ENCODE measurements at regions not wholly inside any gene's neighbourhood (a gene's known extent, or its start where the extent isn't known, plus 50 kb on each side); places are given as distances from the start of the nearest gene placed in this dataset.
A peak's percentile ranks its signal among the peaks of the same experiment; 100 is the strongest.

DNA sequence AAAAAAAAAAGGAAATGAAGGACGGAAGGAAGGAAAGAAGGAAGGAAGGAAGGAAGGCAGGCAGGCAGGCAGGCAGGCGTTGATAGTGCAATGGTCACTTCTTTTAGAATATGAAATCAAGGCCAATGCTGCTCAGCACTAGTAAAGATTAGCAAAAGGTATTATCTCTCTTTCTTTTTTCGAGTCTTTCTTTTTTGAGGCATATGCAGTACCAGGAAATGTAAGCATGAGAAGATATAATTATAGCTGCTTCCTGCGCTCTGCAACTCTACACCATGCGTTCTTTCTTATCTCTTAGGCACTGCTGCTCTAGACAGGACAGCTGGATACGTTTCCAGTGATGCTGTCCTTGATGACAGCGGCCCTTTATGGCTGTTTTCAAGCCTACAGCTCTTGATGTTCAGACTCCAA is 1512.5 kb upstream of the B3GALT2 start (continued):
- TF ChIP-seq, protein P1, sequence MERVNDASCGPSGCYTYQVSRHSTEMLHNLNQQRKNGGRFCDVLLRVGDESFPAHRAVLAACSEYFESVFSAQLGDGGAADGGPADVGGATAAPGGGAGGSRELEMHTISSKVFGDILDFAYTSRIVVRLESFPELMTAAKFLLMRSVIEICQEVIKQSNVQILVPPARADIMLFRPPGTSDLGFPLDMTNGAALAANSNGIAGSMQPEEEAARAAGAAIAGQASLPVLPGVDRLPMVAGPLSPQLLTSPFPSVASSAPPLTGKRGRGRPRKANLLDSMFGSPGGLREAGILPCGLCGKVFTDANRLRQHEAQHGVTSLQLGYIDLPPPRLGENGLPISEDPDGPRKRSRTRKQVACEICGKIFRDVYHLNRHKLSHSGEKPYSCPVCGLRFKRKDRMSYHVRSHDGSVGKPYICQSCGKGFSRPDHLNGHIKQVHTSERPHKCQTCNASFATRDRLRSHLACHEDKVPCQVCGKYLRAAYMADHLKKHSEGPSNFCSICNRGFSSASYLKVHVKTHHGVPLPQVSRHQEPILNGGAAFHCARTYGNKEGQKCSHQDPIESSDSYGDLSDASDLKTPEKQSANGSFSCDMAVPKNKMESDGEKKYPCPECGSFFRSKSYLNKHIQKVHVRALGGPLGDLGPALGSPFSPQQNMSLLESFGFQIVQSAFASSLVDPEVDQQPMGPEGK (CRISPR knock-in tag; IDR thresholded peaks at IDR 0.05; ENCODE audit: borderline replicate concordance) = no peak
- TF ChIP-seq ZNF239 (CRISPR knock-in tag; IDR thresholded peaks at IDR 0.05) (no peak), ZBTB17 (CRISPR knock-in tag; IDR thresholded peaks at IDR 0.05) (no peak), CBX5 (IDR thresholded peaks at IDR 0.05; ENCODE audit: borderline replicate concordance, low read depth) (no peak), GABPB1 (CRISPR knock-in tag; IDR thresholded peaks at IDR 0.05) (peak; percentile 36; the same call in 1 of the 2 replicates), TFAM (CRISPR knock-in tag; conservative IDR thresholded peaks at IDR 0.05) (no peak), WHSC1 (IDR thresholded peaks at IDR 0.05; ENCODE audit: low read length) (no peak), FOXK2 (conservative IDR thresholded peaks at IDR 0.05 in 1 of 2, IDR thresholded peaks at IDR 0.05 in 1 of 2; ENCODE audit: low read depth in 2 of 2) (peak; percentile 29 to 38; a peak in 1 of 4 replicates), PML (IDR thresholded peaks at IDR 0.05; ENCODE audit: low read length) (peak; percentile 60), CHD4 (IDR thresholded peaks at IDR 0.05; ENCODE audit: insufficient read depth, insufficient replicate concordance, low read depth, low read length, poor library complexity, severe bottlenecking) (no peak), ELF2 (CRISPR knock-in tag; IDR thresholded peaks at IDR 0.05) (no peak), MYBL2 (IDR thresholded peaks at IDR 0.05; ENCODE audit: low read depth) (no peak), MYBL2 (CRISPR knock-in tag; IDR thresholded peaks at IDR 0.05; ENCODE audit: borderline replicate concordance) (no peak), ZNF785 (CRISPR knock-in tag; IDR thresholded peaks at IDR 0.05) (no peak), PHF8 (IDR thresholded peaks at IDR 0.05; ENCODE audit: borderline replicate concordance, low read length) (no peak), KLF13 (tag; IDR thresholded peaks at IDR 0.05; ENCODE audit: borderline replicate concordance, low read depth) (no peak), MAFG (tag; conservative IDR thresholded peaks at IDR 0.05) (0 out of 2 replicates have a peak, but pooled peaks have one; percentile 4), ZFX (CRISPR knock-in tag; IDR thresholded peaks at IDR 0.05) (no peak), GABPA (tag; conservative IDR thresholded peaks at IDR 0.05; ENCODE audit: low read depth) (peak; percentile 27; the same call in 1 of the 2 replicates), NCOA4 (IDR thresholded peaks at IDR 0.05; ENCODE audit: partially characterized antibody) (no peak), SUPT5H (IDR thresholded peaks at IDR 0.05) (no peak), HDAC1 (IDR thresholded peaks at IDR 0.05) (peak in 1 of 2 experiments; percentile 76; a peak in 2 of 4 replicates), TSC22D4 (tag; IDR thresholded peaks at IDR 0.05) (no peak)
- TF ChIP-seq, protein P2, sequence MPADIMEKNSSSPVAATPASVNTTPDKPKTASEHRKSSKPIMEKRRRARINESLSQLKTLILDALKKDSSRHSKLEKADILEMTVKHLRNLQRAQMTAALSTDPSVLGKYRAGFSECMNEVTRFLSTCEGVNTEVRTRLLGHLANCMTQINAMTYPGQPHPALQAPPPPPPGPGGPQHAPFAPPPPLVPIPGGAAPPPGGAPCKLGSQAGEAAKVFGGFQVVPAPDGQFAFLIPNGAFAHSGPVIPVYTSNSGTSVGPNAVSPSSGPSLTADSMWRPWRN (IDR thresholded peaks at IDR 0.05; ENCODE audit: low read depth) = no peak; the same call in 1 of the 2 replicates
- TF ChIP-seq, protein P3, sequence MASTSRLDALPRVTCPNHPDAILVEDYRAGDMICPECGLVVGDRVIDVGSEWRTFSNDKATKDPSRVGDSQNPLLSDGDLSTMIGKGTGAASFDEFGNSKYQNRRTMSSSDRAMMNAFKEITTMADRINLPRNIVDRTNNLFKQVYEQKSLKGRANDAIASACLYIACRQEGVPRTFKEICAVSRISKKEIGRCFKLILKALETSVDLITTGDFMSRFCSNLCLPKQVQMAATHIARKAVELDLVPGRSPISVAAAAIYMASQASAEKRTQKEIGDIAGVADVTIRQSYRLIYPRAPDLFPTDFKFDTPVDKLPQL (IDR thresholded peaks at IDR 0.05; ENCODE audit: extremely low read depth, insufficient read length) = no peak
- TF ChIP-seq, protein P4, sequence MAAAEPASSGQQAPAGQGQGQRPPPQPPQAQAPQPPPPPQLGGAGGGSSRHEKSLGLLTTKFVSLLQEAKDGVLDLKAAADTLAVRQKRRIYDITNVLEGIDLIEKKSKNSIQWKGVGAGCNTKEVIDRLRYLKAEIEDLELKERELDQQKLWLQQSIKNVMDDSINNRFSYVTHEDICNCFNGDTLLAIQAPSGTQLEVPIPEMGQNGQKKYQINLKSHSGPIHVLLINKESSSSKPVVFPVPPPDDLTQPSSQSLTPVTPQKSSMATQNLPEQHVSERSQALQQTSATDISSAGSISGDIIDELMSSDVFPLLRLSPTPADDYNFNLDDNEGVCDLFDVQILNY (CRISPR knock-in tag; IDR thresholded peaks at IDR 0.05) = no peak

Data from K562 (cell line).